ENCODE measurements at regions not wholly inside any gene's neighbourhood (a gene's known extent, or its start where the extent isn't known, plus 50 kb on each side); places are given as distances from the start of the nearest gene placed in this dataset.
"Not testable (repeated sequence)": the region's sequence is repeated elsewhere in the genome, so short reads cannot be mapped to it uniquely, and the experiment has no call there.

- H3K27me3 ChIP-seq (ENCODE audit: control insufficient read depth in 2 of 2, insufficient read depth in 2 of 2, low read length in 2 of 2): no peaks in the 10 kb centered on the region
- H3K4me1 ChIP-seq (ENCODE audit: control insufficient read depth in 2 of 2, insufficient read depth in 2 of 2, low read length in 2 of 2): no peaks in the 10 kb centered on the region
- ATAC-seq: no peak
- Mint-ChIP-seq H3K27ac (no peak overlapping the region), H3K27me3 (no peaks in the 10 kb centered on the region), H3K4me1 (no peaks in the 10 kb centered on the region), H3K9me3 (peaks cover 0 to 13% (median 3%) of the 10 kb centered on the region in 11 donors), H3K36me3 (peaks cover 0 to 4% (median 0%) of the 10 kb centered on the region in 5 donors), H3K4me3 (no peak overlapping the region)
- no peak overlapping the region for H3K4me3 ChIP-seq (ENCODE audit: low read length)
- intact Hi-C loops (cut with micrococcal nuclease): loop anchor here in 1 of 2 donors (10.0 kb wide), 1 partner anchor 57 kb away; no protein-coding TSS in a partner anchor
- ChIA-PET CTCF (no interaction called here), POLR2A (no interaction called here)
- no peak overlapping the region for H3K27ac ChIP-seq (ENCODE audit: low read depth, low read length)
- H3K36me3 ChIP-seq (ENCODE audit: control insufficient read depth in 2 of 3, insufficient read depth in 3 of 3, low read length in 3 of 3): no peaks in the 10 kb centered on the region
- DNase-seq: no peak
- H3K9me3 ChIP-seq (ENCODE audit: control insufficient read depth in 2 of 3, low read length in 3 of 3): no peaks in the 10 kb centered on the region
Measured at GRCh38 chr9:29078063-29078666, 1504.9 kb upstream of the C9orf72 start.

GRCh38 chr9:29100762-29101161, 1527.5 kb upstream of the C9orf72 start:
- ATAC-seq: no peak
- ChIA-PET POLR2A (no interaction called here), CTCF (no interaction called here)
- no peaks in the 10 kb centered on the region for H3K27me3 Mint-ChIP-seq
- Histone ChIP-seq H3K9me3 (ENCODE audit: control insufficient read depth in 2 of 3, low read length in 3 of 3) (no peaks in the 10 kb centered on the region), H3K27ac (ENCODE audit: low read depth, low read length) (no peak overlapping the region), H3K4me1 (ENCODE audit: control insufficient read depth in 2 of 2, insufficient read depth in 2 of 2, low read length in 2 of 2) (no peaks in the 10 kb centered on the region), H3K36me3 (ENCODE audit: control insufficient read depth in 2 of 3, insufficient read depth in 3 of 3, low read length in 3 of 3) (no peaks in the 10 kb centered on the region), H3K27me3 (ENCODE audit: control insufficient read depth in 2 of 2, insufficient read depth in 2 of 2, low read length in 2 of 2) (no peaks in the 10 kb centered on the region), H3K4me3 (ENCODE audit: low read length) (no peak overlapping the region)
- intact Hi-C loops (cut with micrococcal nuclease): no loop called here
- H3K4me1 Mint-ChIP-seq: no peaks in the 10 kb centered on the region
- H3K27ac Mint-ChIP-seq: no peak overlapping the region
- H3K4me3 Mint-ChIP-seq: no peak overlapping the region
- H3K9me3 Mint-ChIP-seq: peaks cover 0 to 9% (median 1%) of the 10 kb centered on the region in 11 donors
- H3K36me3 Mint-ChIP-seq: no peaks in the 10 kb centered on the region
- DNase-seq: no peak

- H3K36me3 Mint-ChIP-seq; H3K27me3 Mint-ChIP-seq; H3K27ac Mint-ChIP-seq; H3K27me3 ChIP-seq (ENCODE audit: control insufficient read depth in 2 of 2, insufficient read depth in 2 of 2, low read length in 2 of 2); H3K9me3 Mint-ChIP-seq; DNase-seq; POLR2A ChIA-PET; intact Hi-C loops (cut with micrococcal nuclease); CTCF ChIA-PET; H3K4me1 Mint-ChIP-seq; H3K4me3 Mint-ChIP-seq; H3K27ac ChIP-seq (ENCODE audit: low read depth, low read length); H3K36me3 ChIP-seq (ENCODE audit: control insufficient read depth in 2 of 3, insufficient read depth in 3 of 3, low read length in 3 of 3); H3K4me1 ChIP-seq (ENCODE audit: control insufficient read depth in 2 of 2, insufficient read depth in 2 of 2, low read length in 2 of 2); H3K4me3 ChIP-seq (ENCODE audit: low read length); H3K9me3 ChIP-seq (ENCODE audit: control insufficient read depth in 2 of 3, low read length in 3 of 3); ATAC-seq: not testable (repeated sequence)
Measured at GRCh38 chr9:29104166-29104565, 1530.9 kb upstream of the C9orf72 start.

- Histone ChIP-seq H3K36me3 (ENCODE audit: control insufficient read depth in 2 of 3, insufficient read depth in 3 of 3, low read length in 3 of 3) (no peaks in the 10 kb centered on the region), H3K9me3 (ENCODE audit: control insufficient read depth in 2 of 3, low read length in 3 of 3) (no peaks in the 10 kb centered on the region), H3K27me3 (ENCODE audit: control insufficient read depth in 2 of 2, insufficient read depth in 2 of 2, low read length in 2 of 2) (no peaks in the 10 kb centered on the region), H3K4me1 (ENCODE audit: control insufficient read depth in 2 of 2, insufficient read depth in 2 of 2, low read length in 2 of 2) (no peaks in the 10 kb centered on the region), H3K27ac (ENCODE audit: low read depth, low read length) (no peak overlapping the region), H3K4me3 (ENCODE audit: low read length) (no peak overlapping the region)
- intact Hi-C loops (cut with micrococcal nuclease): no loop called here
- Mint-ChIP-seq H3K27me3 (no peaks in the 10 kb centered on the region), H3K36me3 (no peaks in the 10 kb centered on the region), H3K9me3 (peaks cover 0 to 11% (median 5%) of the 10 kb centered on the region in 11 donors), H3K4me3 (no peak overlapping the region), H3K27ac (no peak overlapping the region), H3K4me1 (no peaks in the 10 kb centered on the region)
- no peak for ATAC-seq
- ChIA-PET POLR2A (no interaction called here), CTCF (no interaction called here)
- DNase-seq: no peak
Measured at GRCh38 chr9:29118555-29118954, 1545.3 kb upstream of the C9orf72 start.

GRCh38 chr9:29126783-29127182, 1553.5 kb upstream of the C9orf72 start:
- Mint-ChIP-seq H3K27me3 (no peaks in the 10 kb centered on the region), H3K9me3 (peaks cover 6 to 35% (median 17%) of the 10 kb centered on the region in 11 donors), H3K4me1 (no peaks in the 10 kb centered on the region), H3K36me3 (peaks cover 0 to 4% (median 0%) of the 10 kb centered on the region in 5 donors), H3K27ac (no peak overlapping the region), H3K4me3 (no peak overlapping the region)
- Histone ChIP-seq H3K27ac (ENCODE audit: low read depth, low read length) (no peak overlapping the region), H3K4me1 (ENCODE audit: control insufficient read depth in 2 of 2, insufficient read depth in 2 of 2, low read length in 2 of 2) (no peaks in the 10 kb centered on the region), H3K27me3 (ENCODE audit: control insufficient read depth in 2 of 2, insufficient read depth in 2 of 2, low read length in 2 of 2) (no peaks in the 10 kb centered on the region), H3K9me3 (ENCODE audit: control insufficient read depth in 2 of 3, low read length in 3 of 3) (no peaks in the 10 kb centered on the region), H3K4me3 (ENCODE audit: low read length) (no peak overlapping the region), H3K36me3 (ENCODE audit: control insufficient read depth in 2 of 3, insufficient read depth in 3 of 3, low read length in 3 of 3) (no peaks in the 10 kb centered on the region)
- CTCF ChIA-PET: interaction anchor here (0.6 kb wide), 1 partner anchor 1102 kb away, joined by 3 read pairs; no protein-coding TSS in a partner anchor
- ATAC-seq (no peak), DNase-seq (no peak)
- intact Hi-C loops (cut with micrococcal nuclease): no loop called here
- POLR2A ChIA-PET: no interaction called here

- Histone ChIP-seq H3K27me3 (ENCODE audit: control insufficient read depth in 2 of 2, insufficient read depth in 2 of 2, low read length in 2 of 2) (no peaks in the 10 kb centered on the region), H3K36me3 (ENCODE audit: control insufficient read depth in 2 of 3, insufficient read depth in 3 of 3, low read length in 3 of 3) (no peaks in the 10 kb centered on the region), H3K9me3 (ENCODE audit: control insufficient read depth in 2 of 3, low read length in 3 of 3) (no peaks in the 10 kb centered on the region), H3K4me1 (ENCODE audit: control insufficient read depth in 2 of 2, insufficient read depth in 2 of 2, low read length in 2 of 2) (no peaks in the 10 kb centered on the region), H3K27ac (ENCODE audit: low read depth, low read length) (no peak overlapping the region), H3K4me3 (ENCODE audit: low read length) (no peak overlapping the region)
- H3K36me3 Mint-ChIP-seq: peaks cover 0 to 4% (median 0%) of the 10 kb centered on the region in 5 donors
- ATAC-seq (no peak), DNase-seq (no peak)
- intact Hi-C loops (cut with micrococcal nuclease): loop anchor here in 1 of 2 donors (10.0 kb wide), 1 partner anchor 55 kb away; no protein-coding TSS in a partner anchor
- H3K9me3 Mint-ChIP-seq: peaks cover 8 to 48% (median 19%) of the 10 kb centered on the region in 11 donors
- CTCF ChIA-PET: no interaction called here
- H3K27ac Mint-ChIP-seq: no peak overlapping the region
- H3K4me1 Mint-ChIP-seq: no peaks in the 10 kb centered on the region
- POLR2A ChIA-PET: no interaction called here
- no peak overlapping the region for H3K4me3 Mint-ChIP-seq
- no peaks in the 10 kb centered on the region for H3K27me3 Mint-ChIP-seq
Measured at GRCh38 chr9:29129763-29130162, 1556.5 kb upstream of the C9orf72 start.

- Mint-ChIP-seq H3K9me3 (peaks cover 2 to 24% (median 5%) of the 10 kb centered on the region in 11 donors), H3K36me3 (no peaks in the 10 kb centered on the region), H3K4me1 (no peaks in the 10 kb centered on the region), H3K27ac (no peak overlapping the region), H3K4me3 (no peak overlapping the region), H3K27me3 (no peaks in the 10 kb centered on the region)
- no peak overlapping the region for H3K4me3 ChIP-seq (ENCODE audit: low read length)
- H3K9me3 ChIP-seq (ENCODE audit: control insufficient read depth in 2 of 3, low read length in 3 of 3): no peaks in the 10 kb centered on the region
- H3K27ac ChIP-seq (ENCODE audit: low read depth, low read length): no peak overlapping the region
- CTCF ChIA-PET: no interaction called here
- POLR2A ChIA-PET: no interaction called here
- H3K27me3 ChIP-seq (ENCODE audit: control insufficient read depth in 2 of 2, insufficient read depth in 2 of 2, low read length in 2 of 2): no peaks in the 10 kb centered on the region
- intact Hi-C loops (cut with micrococcal nuclease): no loop called here
- no peak for ATAC-seq
- H3K36me3 ChIP-seq (ENCODE audit: control insufficient read depth in 2 of 3, insufficient read depth in 3 of 3, low read length in 3 of 3): no peaks in the 10 kb centered on the region
- DNase-seq: no peak
- no peaks in the 10 kb centered on the region for H3K4me1 ChIP-seq (ENCODE audit: control insufficient read depth in 2 of 2, insufficient read depth in 2 of 2, low read length in 2 of 2)
Measured at GRCh38 chr9:29144476-29144875, 1571.2 kb upstream of the C9orf72 start.
